HG03469 (cell line): ENCODE measurements at regions not wholly inside any gene's neighbourhood (a gene's known extent, or its start where the extent isn't known, plus 50 kb on each side); places are given as distances from the start of the nearest gene placed in this dataset.
A peak's percentile ranks its signal among the peaks of the same experiment; 100 is the strongest.
"Not testable (repeated sequence)": the region's sequence is repeated elsewhere in the genome, so short reads cannot be mapped to it uniquely, and the experiment has no call there.

Experiments
- ATAC-seq: cut with Tn5 transposase; IDR thresholded peaks from one replicate; pipeline ENCODE4 v1.9.1; 2021; ENCODE audit warnings: mild to moderate bottlenecking, moderate library complexity, moderate number of reproducible peaks; ENCODE audit not compliant: unreplicated experiment

GRCh38 chr1:219434285-219434922 is 178.5 kb downstream of the ZC3H11B start:
- ATAC-seq, result no peak

DNA sequence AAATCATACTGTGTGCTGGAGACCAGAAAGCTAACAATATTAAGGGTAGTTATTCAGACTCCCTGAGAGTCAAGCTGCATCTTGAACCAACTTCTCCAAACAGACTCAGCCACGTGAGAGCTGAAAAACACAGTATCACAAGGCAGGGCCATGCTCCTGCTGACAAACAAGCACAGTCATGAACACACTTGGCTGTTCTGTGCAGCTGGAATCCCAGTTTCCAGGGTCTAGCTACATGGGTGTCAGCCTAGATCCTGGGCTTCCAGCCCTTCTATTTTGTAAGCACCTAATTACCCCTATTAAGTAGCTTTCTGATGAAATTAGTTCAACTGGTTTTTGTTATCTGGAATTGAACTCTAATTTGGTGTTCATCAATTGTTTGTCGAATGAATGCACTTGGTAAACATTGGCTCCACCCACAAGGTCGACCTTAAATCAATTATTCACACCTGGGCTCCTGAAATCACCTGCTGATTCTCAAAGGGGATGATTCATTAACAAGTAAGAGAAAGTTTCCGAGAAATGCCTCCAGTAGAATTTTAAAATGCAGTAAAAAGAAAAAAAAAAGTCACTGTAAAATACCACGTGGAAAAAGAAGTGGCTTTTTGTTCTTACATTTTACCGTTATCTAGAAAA is 179.3 kb downstream of the ZC3H11B start:
- ATAC-seq, result no peak

GRCh38 chr1:219433001-219433400 is 179.9 kb downstream of the ZC3H11B start:
- no peak for ATAC-seq

DNA sequence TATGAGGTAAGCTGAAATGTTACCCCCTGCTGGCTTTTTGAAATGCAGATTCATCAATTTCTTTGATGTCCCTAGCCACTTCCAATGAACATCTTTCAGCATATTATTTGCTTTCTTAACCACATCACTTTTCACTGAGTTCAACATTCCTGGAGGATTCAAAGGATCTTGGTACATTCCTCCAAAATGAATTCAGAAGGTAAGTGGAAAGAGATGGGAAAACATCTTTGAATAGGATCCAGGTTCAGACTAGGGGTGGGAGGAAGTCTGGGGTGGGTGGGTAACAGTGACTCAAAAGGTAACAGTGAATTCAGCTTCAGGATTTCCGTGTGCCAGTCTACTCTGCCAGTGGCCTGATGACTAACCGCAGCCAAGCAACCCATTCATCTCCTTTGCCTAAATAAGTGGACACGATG is 180.7 kb downstream of the ZC3H11B start:
- ATAC-seq, result no peak

DNA sequence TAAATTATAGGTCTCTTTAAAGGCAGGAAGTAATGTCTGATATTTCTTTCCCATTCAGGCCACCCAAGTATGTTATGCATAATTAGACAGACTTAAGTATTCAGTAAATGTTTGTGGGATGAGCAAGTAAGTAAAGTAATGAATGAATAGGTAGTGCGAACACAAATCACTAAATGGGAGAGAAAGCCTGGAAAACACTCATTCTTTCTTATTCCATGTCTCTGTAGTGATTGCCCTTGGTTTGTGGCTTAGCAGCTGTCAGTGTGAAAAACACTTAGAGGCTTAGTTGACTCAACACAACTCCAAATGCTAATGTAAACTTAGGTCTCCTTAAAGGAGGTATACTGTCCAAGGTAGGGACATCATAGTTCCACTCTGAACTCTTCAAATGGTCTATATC is 182.5 kb downstream of the ZC3H11B start:
- ATAC-seq, result no peak

- ATAC-seq, result no peak
Observed at GRCh38 chr1:219428651-219429050, 184.3 kb downstream of the ZC3H11B start.

GRCh38 chr1:219427989-219428388 is 184.9 kb downstream of the ZC3H11B start:
- no peak for ATAC-seq

- no peak for ATAC-seq
Observed at GRCh38 chr1:219427403-219427802, 185.5 kb downstream of the ZC3H11B start.

GRCh38 chr1:219422811-219423598 is 189.9 kb downstream of the ZC3H11B start:
- no peak for ATAC-seq

- ATAC-seq, result no peak
Observed at GRCh38 chr1:219420913-219421312, 192.0 kb downstream of the ZC3H11B start.

DNA sequence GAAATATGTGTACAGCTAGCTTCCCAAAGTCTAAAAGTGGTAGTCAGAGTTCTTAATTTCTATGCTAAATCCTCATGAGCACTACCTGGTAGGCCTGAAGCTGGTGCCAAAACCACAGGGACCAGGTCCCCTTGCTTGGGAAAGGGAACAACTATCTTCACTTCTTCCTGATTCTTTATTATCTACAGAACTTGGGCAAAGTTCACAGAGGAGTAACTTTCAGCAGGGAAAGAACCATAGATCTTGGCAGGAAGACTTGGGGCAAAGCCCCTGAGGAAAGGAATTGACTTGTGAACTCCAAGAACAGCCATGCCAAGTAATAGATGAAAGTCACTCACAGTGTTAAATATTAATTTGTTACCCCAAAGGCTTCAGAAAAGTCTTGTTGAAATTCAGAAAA is 193.0 kb downstream of the ZC3H11B start:
- no peak for ATAC-seq

GRCh38 chr1:219419065-219419464 is 193.8 kb downstream of the ZC3H11B start:
- ATAC-seq, result no peak

- no peak for ATAC-seq
Observed at GRCh38 chr1:219417610-219418009, 195.3 kb downstream of the ZC3H11B start.

DNA sequence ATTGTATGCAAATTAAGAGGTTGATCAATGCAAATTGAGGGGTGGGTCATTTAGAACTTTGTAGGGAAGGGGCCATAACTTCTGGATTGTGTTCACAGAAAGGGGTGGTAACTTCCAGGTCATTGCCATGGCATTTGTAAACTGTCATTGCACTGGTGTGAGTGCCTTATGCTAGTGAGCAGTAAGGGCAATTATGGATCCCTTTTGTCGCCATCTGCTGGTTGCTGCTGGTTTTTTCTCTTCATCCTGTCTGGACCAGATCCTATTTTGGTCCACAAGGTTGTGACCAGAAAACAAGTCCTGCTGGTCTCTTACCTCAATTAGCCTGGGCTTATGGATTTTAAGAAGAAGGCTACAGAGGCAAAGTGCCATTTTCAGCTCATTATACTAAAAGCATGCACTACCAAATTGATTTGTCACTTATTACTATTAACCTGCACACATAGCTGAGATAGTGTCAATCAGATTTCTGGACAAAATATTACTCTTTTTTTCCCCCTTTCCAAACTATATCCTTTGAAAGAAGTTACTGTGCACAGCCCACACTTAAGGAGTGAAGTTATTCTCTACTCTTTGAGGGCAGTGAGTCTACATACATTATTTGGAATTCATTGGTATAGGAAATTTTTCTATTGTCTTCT is 196.2 kb downstream of the ZC3H11B start:
- ATAC-seq, result peak; percentile 93

DNA sequence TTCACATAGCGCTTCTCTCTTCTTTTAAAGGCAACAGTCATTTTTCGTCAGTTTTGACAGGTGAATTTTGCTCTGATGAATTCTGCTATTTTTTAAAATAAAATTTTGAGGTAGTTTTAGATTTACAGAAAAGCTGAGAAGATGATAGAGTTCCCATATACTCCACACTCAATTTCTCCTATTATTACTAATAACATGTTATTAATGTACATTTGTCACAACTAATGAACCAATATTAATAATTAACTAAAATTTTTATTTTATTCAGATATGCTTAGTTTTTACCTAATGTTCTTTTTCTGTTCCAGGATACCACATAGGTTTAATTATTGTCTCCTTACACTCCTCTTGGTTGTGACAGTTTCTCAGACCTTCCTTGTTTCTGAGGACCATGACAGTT is 197.0 kb downstream of the ZC3H11B start:
- ATAC-seq, result no peak

DNA sequence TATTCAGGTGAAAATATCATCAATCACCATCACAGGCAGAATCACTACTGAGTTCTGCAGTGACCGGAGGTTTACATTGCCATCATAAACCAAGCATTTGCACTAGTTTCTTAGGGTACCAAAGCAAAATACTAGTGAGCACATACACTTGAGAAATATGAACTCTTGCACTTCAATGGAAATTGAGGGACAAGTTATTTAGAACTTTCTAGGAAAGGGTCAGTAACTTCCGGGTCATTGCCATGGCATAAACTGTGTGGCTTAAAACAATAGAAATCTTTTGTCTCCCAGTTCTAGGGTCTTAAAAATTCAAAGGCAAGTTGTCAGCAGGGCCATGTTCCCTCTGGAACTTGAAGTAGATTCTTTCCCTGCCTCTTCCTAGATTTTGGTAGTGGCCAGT is 197.5 kb downstream of the ZC3H11B start:
- no peak for ATAC-seq

GRCh38 chr1:219414250-219414649 is 198.7 kb downstream of the ZC3H11B start:
- ATAC-seq, result no peak

GRCh38 chr1:219413536-219413935 is 199.4 kb downstream of the ZC3H11B start:
- no peak for ATAC-seq

DNA sequence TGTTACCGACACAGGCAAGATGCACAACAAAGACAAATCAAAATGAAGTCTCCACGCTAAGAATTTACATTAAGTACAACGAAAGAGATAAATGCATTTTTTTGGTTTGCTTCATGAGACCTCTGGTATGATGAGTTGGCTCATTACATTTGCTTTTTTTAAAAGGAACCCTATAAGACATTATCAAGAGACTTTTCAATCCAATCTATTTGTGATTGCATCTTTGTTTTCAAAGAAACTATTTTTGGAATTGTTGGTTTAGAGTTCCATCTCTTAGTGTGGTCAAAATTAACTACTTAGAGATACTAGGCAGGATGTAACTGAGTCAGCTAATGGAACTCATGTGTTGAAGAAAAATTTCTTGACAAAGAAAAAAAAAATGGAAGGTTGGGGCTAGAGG is 200.1 kb downstream of the ZC3H11B start:
- no peak for ATAC-seq

GRCh38 chr1:219410721-219411120 is 202.2 kb downstream of the ZC3H11B start:
- not testable (repeated sequence) for ATAC-seq

- ATAC-seq, result no peak
Observed at GRCh38 chr1:219405531-219406331, 207.2 kb downstream of the ZC3H11B start.
